ENCODE measurements at regions not wholly inside any gene's neighbourhood (a gene's known extent, or its start where the extent isn't known, plus 50 kb on each side); places are given as distances from the start of the nearest gene placed in this dataset.

GRCh38 chr2:37448342-37449120 lies 104.1 kb downstream of the QPCT start:
- TF ChIP-seq CTCF (IDR thresholded peaks at IDR 0.05; ENCODE audit: low read depth, low read length), result no peak
- TF ChIP-seq EZH2phosphoT487 (IDR thresholded peaks at IDR 0.05; ENCODE audit: low read depth), result no peak

Data from OCI-LY3 (cell line).